B cell (primary cell): ENCODE measurements at regions not wholly inside any gene's neighbourhood (a gene's known extent, or its start where the extent isn't known, plus 50 kb on each side); places are given as distances from the start of the nearest gene placed in this dataset.

Source experiments
- CTCF ChIP-seq: fragments of 200-600 bp; IDR thresholded peaks from one replicate; pipeline ENCODE4 v1.8.0; 2022; ENCODE audit warnings: antibody characterized with exemption, mild to moderate bottlenecking
- EZH2 ChIP-seq: IDR thresholded peaks from 2 replicates; pipeline ENCODE4 v1.6.1; 2012; ENCODE audit warnings: borderline replicate concordance, low read depth, mild to moderate bottlenecking, moderate library complexity, low read length; ENCODE audit not compliant: insufficient read depth, poor library complexity, severe bottlenecking

GRCh38 chr12:79991586-79991985 is 56.7 kb upstream of the PPP1R12A start:
- no peak for TF ChIP-seq EZH2
- no peak for TF ChIP-seq CTCF
